Mesodermal cell (in vitro differentiated cells): ENCODE measurements at regions not wholly inside any gene's neighbourhood (a gene's known extent, or its start where the extent isn't known, plus 50 kb on each side); places are given as distances from the start of the nearest gene placed in this dataset.
"Not testable (repeated sequence)": the region's sequence is repeated elsewhere in the genome, so short reads cannot be mapped to it uniquely, and the experiment has no call there.

Experiments
- H3K27ac ChIP-seq: 2 replicates; pipeline ENCODE4 v1.7.0; 2013; ENCODE audit warnings: mild to moderate bottlenecking, low read depth, low read length, moderate library complexity; ENCODE audit not compliant: severe bottlenecking
- H3K36me3 ChIP-seq: 2 replicates; pipeline ENCODE4 v1.7.1; 2013; ENCODE audit warnings: mild to moderate bottlenecking, low read length, moderate library complexity; ENCODE audit not compliant: control insufficient read depth, insufficient read depth
- H3K4me1 ChIP-seq: one replicate; pipeline ENCODE4 v1.7.1; 2013; ENCODE audit warnings: mild to moderate bottlenecking, low read length; ENCODE audit not compliant: insufficient read depth, control insufficient read depth, poor library complexity, severe bottlenecking
- H3K4me3 ChIP-seq: 2 replicates; pipeline ENCODE4 v1.7.0; 2013; ENCODE audit warnings: low read length, control low read depth, mild to moderate bottlenecking; ENCODE audit not compliant: insufficient read depth, poor library complexity, severe bottlenecking; ENCODE audit errors: extremely low read depth
- H3K9me3 ChIP-seq: 2 replicates; pipeline ENCODE4 v1.7.1; 2013; ENCODE audit warnings: mild to moderate bottlenecking, low read length, moderate library complexity; ENCODE audit not compliant: control insufficient read depth
- WGBS, 2 experiments: methylation state at CpG; one replicate each; pipeline ENCODE4 v1.1.5; 2013; ENCODE audit warnings: missing lambda C conversion rate in 2 of 2; ENCODE audit not compliant: insufficient coverage in 2 of 2; 5-methylcytosine and 5-hydroxymethylcytosine counted together

DNA sequence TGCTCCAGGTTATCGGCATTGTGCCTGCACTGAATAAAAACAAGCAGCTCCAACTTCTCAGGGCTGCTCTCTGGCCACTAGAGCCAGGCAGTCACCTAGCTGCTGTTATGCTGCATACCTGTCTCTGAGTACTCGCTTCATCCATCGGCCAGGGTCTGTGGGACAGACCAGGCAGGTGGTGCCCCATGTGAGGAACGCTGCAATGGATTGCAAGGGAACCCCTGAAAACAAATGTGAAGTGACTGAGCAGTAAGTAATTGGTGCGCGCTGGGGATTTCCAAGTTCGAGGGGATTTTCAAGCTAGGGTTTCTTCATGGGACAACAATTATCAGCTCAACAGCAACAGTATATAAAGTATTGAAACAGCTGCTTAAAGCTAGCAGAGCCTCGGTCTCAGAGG is 965.3 kb downstream of the AACS start:
- H3K9me3 ChIP-seq = no peaks in the 10 kb centered on the region
- no peaks in the 10 kb centered on the region for H3K36me3 ChIP-seq
- no peak overlapping the region for H3K4me3 ChIP-seq
- no peak overlapping the region for H3K27ac ChIP-seq
- H3K4me1 ChIP-seq = no peaks in the 10 kb centered on the region
- WGBS, 2 experiments = 69 to 83% methylated on average over 5 to 6 of the region's 8 CpGs

DNA sequence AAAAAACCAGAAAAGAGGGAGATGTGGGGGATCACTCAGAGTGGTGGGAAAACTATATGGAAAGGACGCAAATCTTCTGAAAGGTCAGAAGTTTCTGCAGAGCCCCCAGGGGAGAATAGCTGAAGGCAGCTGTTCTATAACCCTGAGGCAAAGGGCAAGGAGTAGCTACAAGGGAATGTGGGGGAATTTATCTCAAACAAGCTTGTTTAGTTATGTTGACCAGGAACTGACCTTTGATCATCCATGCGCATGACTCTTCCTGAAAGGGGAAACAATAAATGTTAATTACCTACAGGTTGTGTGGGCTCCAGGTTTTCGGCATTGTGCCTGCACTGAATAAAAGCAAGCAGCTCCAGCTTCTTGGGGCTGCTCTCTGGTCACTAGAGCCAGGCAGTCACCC is 968.5 kb downstream of the AACS start:
- no peaks in the 10 kb centered on the region for H3K9me3 ChIP-seq
- H3K4me3 ChIP-seq = no peak overlapping the region
- no peak overlapping the region for H3K27ac ChIP-seq
- WGBS, 2 experiments = 93 to 96% methylated on average over 2 of the region's 3 CpGs
- no peaks in the 10 kb centered on the region for H3K36me3 ChIP-seq
- no peaks in the 10 kb centered on the region for H3K4me1 ChIP-seq

DNA sequence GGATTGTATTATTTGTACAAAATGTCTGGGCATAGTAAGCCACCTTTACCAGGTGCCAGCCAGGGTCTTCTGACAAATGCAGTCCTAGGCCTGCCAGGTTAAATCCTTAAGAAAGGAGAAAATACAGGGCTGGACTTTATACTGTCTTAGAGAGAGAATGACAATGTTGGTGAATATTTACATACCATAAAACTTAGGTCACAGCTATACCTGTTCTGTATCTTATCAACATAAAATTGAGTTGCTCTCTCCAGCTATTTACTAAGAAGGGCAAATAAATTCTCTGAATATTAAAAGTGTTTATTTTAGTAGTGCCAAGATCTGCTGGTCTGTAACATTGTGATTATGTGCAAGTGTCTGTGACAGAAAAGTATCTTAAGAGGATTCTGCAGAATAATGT is 971.1 kb downstream of the AACS start:
- H3K4me1 ChIP-seq = no peaks in the 10 kb centered on the region
- H3K36me3 ChIP-seq = no peaks in the 10 kb centered on the region
- H3K9me3 ChIP-seq = no peaks in the 10 kb centered on the region
- no peak overlapping the region for H3K4me3 ChIP-seq
- no peak overlapping the region for H3K27ac ChIP-seq

DNA sequence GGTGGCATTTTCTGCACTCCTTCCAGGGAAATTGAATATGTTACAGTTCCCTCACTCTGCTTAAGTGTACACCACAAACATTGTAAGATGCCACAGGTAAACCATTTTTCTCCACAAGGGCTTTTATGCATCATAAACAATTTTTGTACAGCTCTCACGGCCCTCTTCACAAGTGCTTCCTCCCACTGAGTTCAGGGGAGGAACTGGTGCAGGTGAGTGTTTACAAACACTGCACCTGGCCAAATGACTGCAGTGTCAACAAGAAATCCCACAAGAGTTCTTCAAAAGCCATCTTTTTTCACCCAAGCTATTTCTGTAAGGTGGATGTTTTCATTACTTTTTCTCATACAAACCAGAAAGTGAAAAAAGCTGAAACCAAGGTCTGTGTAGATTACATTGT is 973.2 kb downstream of the AACS start:
- 80% methylated on average over 1 of the region's 1 CpG; no CpG with 5 or more reads in 1 of the 2 experiments for WGBS, 2 experiments
- H3K27ac ChIP-seq = no peak overlapping the region

DNA sequence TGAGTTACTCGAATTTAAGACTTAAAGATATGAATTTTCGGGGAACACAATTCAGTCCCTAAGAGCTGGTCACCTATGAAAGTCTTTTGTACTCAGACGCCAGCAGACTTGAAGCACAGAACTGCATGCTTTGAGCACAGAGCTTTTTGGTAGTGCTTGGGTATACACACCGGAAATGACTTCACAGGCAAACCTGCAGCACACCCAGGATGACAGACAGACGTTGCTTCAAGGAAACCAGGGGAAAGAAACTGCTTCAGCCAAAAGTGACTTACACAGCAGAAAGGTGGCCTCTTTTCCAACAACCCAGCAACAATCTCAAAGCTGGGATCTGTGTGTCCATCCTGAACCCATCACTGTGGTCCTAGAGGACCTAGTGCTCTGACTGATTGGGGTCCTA is 975.1 kb downstream of the AACS start:
- no peaks in the 10 kb centered on the region for H3K36me3 ChIP-seq
- H3K4me1 ChIP-seq = no peaks in the 10 kb centered on the region
- no peak overlapping the region for H3K27ac ChIP-seq
- peaks cover 8% of the 10 kb centered on the region for H3K9me3 ChIP-seq
- H3K4me3 ChIP-seq = no peak overlapping the region
- WGBS, 2 experiments = 77 to 89% methylated on average over 5 of the region's 5 CpGs

More for the DNA sequence above, 973.2 kb downstream of the AACS start:
- no peaks in the 10 kb centered on the region for H3K4me1 ChIP-seq
- no peaks in the 10 kb centered on the region for H3K36me3 ChIP-seq
- no peak overlapping the region for H3K4me3 ChIP-seq
- H3K9me3 ChIP-seq = no peaks in the 10 kb centered on the region

DNA sequence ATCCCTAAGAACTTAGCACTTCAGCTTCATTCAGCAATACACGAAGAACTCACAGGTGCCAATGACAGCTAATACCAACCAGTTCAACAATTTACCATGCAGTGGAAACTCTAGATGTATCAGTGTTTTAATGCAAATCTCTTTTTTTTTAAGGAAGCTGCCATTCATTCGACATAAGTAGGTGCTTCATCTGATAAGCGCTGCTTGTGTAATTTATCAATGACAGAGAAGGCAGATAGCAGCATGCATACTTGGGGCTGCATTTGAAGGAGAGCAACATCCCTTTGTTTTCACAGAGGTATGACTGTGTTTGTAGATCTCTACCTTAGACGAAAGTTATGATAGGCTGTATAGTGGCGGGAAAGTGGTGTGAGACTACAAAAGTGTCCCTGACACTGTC is 977.1 kb downstream of the AACS start:
- Histone ChIP-seq H3K27ac (no peak overlapping the region), H3K4me1 (no peaks in the 10 kb centered on the region), H3K9me3 (peaks cover 8% of the 10 kb centered on the region), H3K36me3 (no peaks in the 10 kb centered on the region), H3K4me3 (no peak overlapping the region)
- WGBS, 2 experiments = 83 to 97% methylated on average over 2 to 4 of the region's 5 CpGs

DNA sequence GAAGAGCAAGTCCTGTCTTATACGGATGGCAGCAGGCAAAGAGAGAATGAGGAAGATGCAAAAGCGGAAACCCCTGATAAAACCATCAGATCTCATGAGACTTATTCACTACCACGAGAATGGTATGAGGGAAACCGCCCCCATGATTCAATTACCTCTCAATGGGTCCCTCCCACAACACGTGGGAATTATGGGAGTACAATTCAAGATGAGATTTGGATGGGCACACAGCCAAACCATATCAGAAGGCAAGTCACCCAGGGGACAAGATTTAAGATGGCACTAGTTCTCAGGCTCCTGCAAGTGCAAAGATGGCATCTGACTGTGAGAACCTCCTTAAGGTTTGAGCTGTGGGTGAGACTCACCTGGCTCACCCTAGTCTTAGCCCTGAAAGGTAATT is 984.3 kb downstream of the AACS start:
- not testable (repeated sequence) for H3K9me3 ChIP-seq, H3K27ac ChIP-seq, H3K36me3 ChIP-seq, H3K4me3 ChIP-seq, H3K4me1 ChIP-seq
- WGBS, 2 experiments = 83% methylated on average over 1 of the region's 5 CpGs; no CpG with 5 or more reads in 1 of the 2 experiments

DNA sequence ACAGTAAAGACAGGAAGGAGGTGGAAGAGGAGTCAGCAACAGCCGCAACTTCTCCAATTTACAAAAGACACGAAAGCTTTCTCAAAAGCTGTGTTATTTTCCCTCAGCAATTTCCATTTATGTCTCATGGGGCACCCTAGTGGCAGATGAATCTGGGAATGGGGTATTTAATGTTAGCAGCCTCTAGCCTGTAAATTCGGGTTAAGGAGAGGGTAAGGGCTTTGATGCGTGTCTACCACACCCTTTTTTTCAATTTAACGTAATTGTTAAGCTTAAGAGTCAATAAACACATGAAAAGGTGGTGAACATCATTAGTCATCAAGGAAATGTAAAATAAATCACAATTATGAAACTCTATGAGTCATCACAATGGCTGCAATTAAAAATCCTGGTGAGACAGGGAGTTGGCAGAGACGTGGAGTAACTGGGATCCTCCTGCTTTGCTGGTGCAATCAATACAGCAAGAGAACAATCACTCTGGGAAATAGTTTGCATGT is 986.4 kb downstream of the AACS start:
- no peak overlapping the region for H3K27ac ChIP-seq
- 70 to 100% methylated on average over 1 to 3 of the region's 6 CpGs for WGBS, 2 experiments
- no peak overlapping the region for H3K4me3 ChIP-seq
- no peaks in the 10 kb centered on the region for H3K4me1 ChIP-seq
- no peaks in the 10 kb centered on the region for H3K36me3 ChIP-seq
- H3K9me3 ChIP-seq = no peaks in the 10 kb centered on the region

DNA sequence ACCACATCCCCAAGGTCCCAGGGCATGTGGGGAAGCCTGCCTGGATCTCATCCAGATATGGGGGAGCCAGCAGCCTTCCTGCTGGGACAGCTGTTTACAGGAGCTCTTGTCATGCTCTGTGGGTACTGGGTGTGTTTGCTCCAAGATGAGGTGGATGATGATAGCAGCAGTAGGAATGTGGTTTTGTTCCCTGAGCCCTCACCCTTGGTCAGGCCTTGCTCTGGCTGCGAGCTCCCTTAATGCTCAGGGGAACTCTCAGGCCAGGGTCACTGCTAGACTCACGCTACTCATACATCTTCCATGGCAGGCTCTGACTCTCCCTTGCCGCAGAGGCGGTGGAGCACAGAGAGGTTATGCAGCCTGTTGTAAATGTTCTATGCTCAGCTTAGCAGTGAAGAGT is 990.3 kb downstream of the AACS start:
- H3K27ac ChIP-seq = no peak overlapping the region
- no peaks in the 10 kb centered on the region for H3K4me1 ChIP-seq
- WGBS, 2 experiments = 50 to 80% methylated on average over 1 of the region's 4 CpGs
- no peaks in the 10 kb centered on the region for H3K9me3 ChIP-seq
- no peaks in the 10 kb centered on the region for H3K36me3 ChIP-seq
- H3K4me3 ChIP-seq = no peak overlapping the region

DNA sequence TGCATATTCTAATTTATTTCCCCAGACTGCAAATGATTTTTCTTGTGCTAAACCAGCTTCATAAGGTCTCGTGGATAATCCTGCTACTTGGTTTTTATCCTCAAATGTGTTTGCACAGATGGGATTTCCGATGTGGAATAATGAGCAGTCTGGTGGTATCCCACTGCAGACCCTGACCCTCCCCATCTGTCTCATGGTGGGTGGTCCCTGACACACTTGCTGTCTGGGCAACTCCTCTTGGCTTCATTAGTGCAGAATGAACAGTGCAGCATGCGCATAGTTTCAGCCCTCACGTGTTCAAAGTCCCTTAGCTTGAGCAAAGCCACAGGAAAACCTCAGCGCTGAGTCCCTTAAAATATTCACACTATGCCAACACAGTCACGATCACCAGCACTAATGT is 996.5 kb downstream of the AACS start:
- H3K4me3 ChIP-seq = no peak overlapping the region
- WGBS, 2 experiments = 50 to 79% methylated on average over 2 to 4 of the region's 6 CpGs

DNA sequence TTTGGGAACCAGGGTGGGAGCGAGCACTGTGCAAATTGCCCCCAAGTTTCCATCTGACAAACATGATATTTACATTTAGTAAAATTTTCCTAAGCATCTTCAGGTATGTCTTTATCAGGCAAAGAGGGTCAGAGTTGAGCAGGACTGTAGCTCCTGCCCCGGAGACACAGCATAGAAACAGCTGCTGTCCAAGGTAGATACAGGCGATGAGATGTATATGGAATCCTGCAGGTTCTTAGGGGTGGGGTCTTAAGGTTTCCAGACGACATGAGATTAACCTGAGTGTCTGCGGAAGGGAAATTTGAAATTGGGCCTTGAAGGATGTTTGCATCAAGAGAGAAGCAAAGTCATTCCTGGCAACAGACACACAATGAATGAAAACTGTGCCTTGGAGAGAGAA is 998.8 kb downstream of the AACS start:
- Histone ChIP-seq H3K4me3 (no peak overlapping the region), H3K36me3 (no peaks in the 10 kb centered on the region), H3K9me3 (no peaks in the 10 kb centered on the region), H3K27ac (no peak overlapping the region), H3K4me1 (no peaks in the 10 kb centered on the region)
- 78 to 81% methylated on average over 4 of the region's 5 CpGs for WGBS, 2 experiments

More for the DNA sequence above, 996.5 kb downstream of the AACS start:
- no peak overlapping the region for H3K27ac ChIP-seq
- H3K36me3 ChIP-seq = no peaks in the 10 kb centered on the region
- H3K4me1 ChIP-seq = no peaks in the 10 kb centered on the region
- H3K9me3 ChIP-seq = no peaks in the 10 kb centered on the region
